ENCODE measurements at regions not wholly inside any gene's neighbourhood (a gene's known extent, or its start where the extent isn't known, plus 50 kb on each side); places are given as distances from the start of the nearest gene placed in this dataset.

- DNase-seq (ENCODE audit: low read depth, low spot score), result no peak
- ChIA-PET CTCF (interaction anchor here (0.6 to 0.8 kb wide), 2 partner anchors 10 to 75 kb away, joined by 3 read pairs; no protein-coding TSS in a partner anchor), POLR2A (interaction anchor here (1.4 kb wide), 1 partner anchor 69 kb away, joined by 3 read pairs; no protein-coding TSS in a partner anchor)
- Histone ChIP-seq H3K9me3 (ENCODE audit: control insufficient read depth, insufficient read depth, low read length) (no peaks in the 10 kb centered on the region; the same call in 1 of the 2 replicates), H3K27ac (ENCODE audit: low read depth, low read length) (peak overlapping the region; percentile 31), H3K27me3 (ENCODE audit: control insufficient read depth, insufficient read depth, low read length) (no peaks in the 10 kb centered on the region), H3K4me3 (ENCODE audit: low read depth, low read length) (peak overlapping the region; percentile 85)
- no peak for TF ChIP-seq CTCF (IDR thresholded peaks at IDR 0.05; ENCODE audit: low read depth, low read length)
Measured at GRCh38 chr10:29734640-29734961, 99.8 kb upstream of the SVIL start.

- POLR2A ChIA-PET, result no interaction called here
- CTCF ChIA-PET, result interaction anchor here (1.0 to 1.9 kb wide), 4 partner anchors 12 to 198 kb away, joined by 3 to 6 read pairs (median 3); no protein-coding TSS in a partner anchor
- H3K27ac ChIP-seq (ENCODE audit: low read depth, low read length), result no peak overlapping the region
- peak overlapping the region; percentile 85 for H3K4me3 ChIP-seq (ENCODE audit: low read depth, low read length)
- TF ChIP-seq CTCF (IDR thresholded peaks at IDR 0.05; ENCODE audit: low read depth, low read length), result no peak
- DNase-seq (ENCODE audit: low read depth, low spot score), result no peak
- H3K27me3 ChIP-seq (ENCODE audit: control insufficient read depth, insufficient read depth, low read length), result no peaks in the 10 kb centered on the region
- H3K9me3 ChIP-seq (ENCODE audit: control insufficient read depth, insufficient read depth, low read length), result no peaks in the 10 kb centered on the region; the same call in 1 of the 2 replicates
Measured at GRCh38 chr10:29733323-29733722, 98.6 kb upstream of the SVIL start.

- TF ChIP-seq CTCF (IDR thresholded peaks at IDR 0.05; ENCODE audit: low read depth, low read length), result no peak
- ChIA-PET POLR2A (no interaction called here), CTCF (interaction anchor here (1.1 to 1.9 kb wide), 3 partner anchors 108 to 198 kb away, joined by 3 to 6 read pairs (median 3); no protein-coding TSS in a partner anchor)
- H3K27me3 ChIP-seq (ENCODE audit: control insufficient read depth, insufficient read depth, low read length), result no peaks in the 10 kb centered on the region
- no peak overlapping the region for H3K27ac ChIP-seq (ENCODE audit: low read depth, low read length)
- DNase-seq (ENCODE audit: low read depth, low spot score), result no peak
- H3K4me3 ChIP-seq (ENCODE audit: low read depth, low read length), result no peak overlapping the region
- no peaks in the 10 kb centered on the region; the same call in 1 of the 2 replicates for H3K9me3 ChIP-seq (ENCODE audit: control insufficient read depth, insufficient read depth, low read length)
Measured at GRCh38 chr10:29732918-29733317, 98.1 kb upstream of the SVIL start.

- DNase-seq (ENCODE audit: low read depth, low spot score), result no peak
- Histone ChIP-seq H3K27ac (ENCODE audit: low read depth, low read length) (no peak overlapping the region), H3K4me3 (ENCODE audit: low read depth, low read length) (peak overlapping the region; percentile 1; the same call in 1 of the 2 replicates), H3K27me3 (ENCODE audit: control insufficient read depth, insufficient read depth, low read length) (no peaks in the 10 kb centered on the region), H3K9me3 (ENCODE audit: control insufficient read depth, insufficient read depth, low read length) (no peaks in the 10 kb centered on the region; the same call in 1 of the 2 replicates)
- POLR2A ChIA-PET, result no interaction called here
- CTCF ChIA-PET, result no interaction called here
- TF ChIP-seq CTCF (IDR thresholded peaks at IDR 0.05; ENCODE audit: low read depth, low read length), result no peak
Measured at GRCh38 chr10:29731760-29732159, 97.0 kb upstream of the SVIL start.

GRCh38 chr10:29730969-29731368 is 96.2 kb upstream of the SVIL start:
- H3K4me3 ChIP-seq (ENCODE audit: low read depth, low read length), result no peak overlapping the region

More at GRCh38 chr10:29730969-29731368, 96.2 kb upstream of the SVIL start:
- Histone ChIP-seq H3K27ac (ENCODE audit: low read depth, low read length) (no peak overlapping the region), H3K9me3 (ENCODE audit: control insufficient read depth, insufficient read depth, low read length) (no peaks in the 10 kb centered on the region; the same call in 1 of the 2 replicates), H3K27me3 (ENCODE audit: control insufficient read depth, insufficient read depth, low read length) (no peaks in the 10 kb centered on the region)
- TF ChIP-seq CTCF (IDR thresholded peaks at IDR 0.05; ENCODE audit: low read depth, low read length), result no peak
- CTCF ChIA-PET, result no interaction called here
- DNase-seq (ENCODE audit: low read depth, low spot score), result no peak
- POLR2A ChIA-PET, result interaction anchor here (0.6 kb wide), 1 partner anchor 16 kb away, joined by 3 read pairs; no protein-coding TSS in a partner anchor
